ENCODE measurements at regions not wholly inside any gene's neighbourhood (a gene's known extent, or its start where the extent isn't known, plus 50 kb on each side); places are given as distances from the start of the nearest gene placed in this dataset.

DNA sequence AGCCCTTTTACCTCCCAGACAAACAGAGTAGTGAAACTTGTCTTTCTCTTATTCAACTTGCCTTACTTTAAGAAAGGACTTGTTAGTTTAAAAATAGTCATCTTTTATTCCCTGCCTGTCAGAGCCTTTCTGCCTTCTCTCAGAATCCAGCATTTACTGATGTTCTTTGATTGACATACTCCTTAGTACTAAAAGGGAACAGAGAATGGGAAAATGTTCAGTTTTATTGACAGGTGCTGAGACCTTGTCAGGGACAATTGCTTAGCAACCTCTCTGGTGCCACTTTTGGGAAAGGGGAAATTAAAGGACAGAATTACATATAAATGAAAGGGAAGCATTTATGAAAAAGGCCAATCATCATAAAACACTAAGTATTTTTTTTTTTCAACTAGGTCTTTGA lies 378.3 kb downstream of the PDCD6IP start:
- no peak overlapping the region for H3K4me3 ChIP-seq (ENCODE audit: low read depth, low read length)
- TF ChIP-seq, protein P1, sequence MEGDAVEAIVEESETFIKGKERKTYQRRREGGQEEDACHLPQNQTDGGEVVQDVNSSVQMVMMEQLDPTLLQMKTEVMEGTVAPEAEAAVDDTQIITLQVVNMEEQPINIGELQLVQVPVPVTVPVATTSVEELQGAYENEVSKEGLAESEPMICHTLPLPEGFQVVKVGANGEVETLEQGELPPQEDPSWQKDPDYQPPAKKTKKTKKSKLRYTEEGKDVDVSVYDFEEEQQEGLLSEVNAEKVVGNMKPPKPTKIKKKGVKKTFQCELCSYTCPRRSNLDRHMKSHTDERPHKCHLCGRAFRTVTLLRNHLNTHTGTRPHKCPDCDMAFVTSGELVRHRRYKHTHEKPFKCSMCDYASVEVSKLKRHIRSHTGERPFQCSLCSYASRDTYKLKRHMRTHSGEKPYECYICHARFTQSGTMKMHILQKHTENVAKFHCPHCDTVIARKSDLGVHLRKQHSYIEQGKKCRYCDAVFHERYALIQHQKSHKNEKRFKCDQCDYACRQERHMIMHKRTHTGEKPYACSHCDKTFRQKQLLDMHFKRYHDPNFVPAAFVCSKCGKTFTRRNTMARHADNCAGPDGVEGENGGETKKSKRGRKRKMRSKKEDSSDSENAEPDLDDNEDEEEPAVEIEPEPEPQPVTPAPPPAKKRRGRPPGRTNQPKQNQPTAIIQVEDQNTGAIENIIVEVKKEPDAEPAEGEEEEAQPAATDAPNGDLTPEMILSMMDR (IDR thresholded peaks at IDR 0.05; ENCODE audit: insufficient read depth, low read length, severe bottlenecking), result no peak
- H3K36me3 ChIP-seq (ENCODE audit: control insufficient read depth, insufficient read depth, low read length), result no peaks in the 10 kb centered on the region
- DNase-seq (ENCODE audit: low read depth) (no peak), FAIRE-seq (no peak)
- no peaks in the 10 kb centered on the region for H3K27me3 ChIP-seq (ENCODE audit: control insufficient read depth, insufficient read depth, low read length)

DNA sequence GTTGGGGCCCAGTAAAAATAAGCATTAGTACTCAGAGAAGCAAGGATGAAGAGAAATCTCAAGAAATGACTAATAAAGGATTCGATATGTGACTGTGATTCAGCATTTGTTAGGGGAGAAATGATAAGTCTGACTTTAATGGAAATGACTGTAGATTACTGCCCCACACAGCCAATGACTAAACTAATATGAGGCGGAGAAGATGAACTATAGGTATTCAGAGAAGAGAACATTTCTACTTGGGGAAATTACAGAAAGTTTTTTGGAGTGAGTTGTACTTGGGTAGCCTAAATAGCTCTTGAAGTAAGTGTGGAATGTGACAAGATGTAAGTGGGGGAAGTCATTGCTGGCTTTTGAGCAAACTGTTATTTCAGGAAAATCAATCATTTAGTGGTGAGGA lies 380.0 kb downstream of the PDCD6IP start:
- DNase-seq (ENCODE audit: low read depth) (no peak), FAIRE-seq (no peak)
- Histone ChIP-seq H3K27me3 (ENCODE audit: control insufficient read depth, insufficient read depth, low read length) (no peaks in the 10 kb centered on the region), H3K36me3 (ENCODE audit: control insufficient read depth, insufficient read depth, low read length) (no peaks in the 10 kb centered on the region), H3K4me3 (ENCODE audit: low read depth, low read length) (no peak overlapping the region)
- TF ChIP-seq, protein P1 (IDR thresholded peaks at IDR 0.05; ENCODE audit: insufficient read depth, low read length, severe bottlenecking), result no peak

DNA sequence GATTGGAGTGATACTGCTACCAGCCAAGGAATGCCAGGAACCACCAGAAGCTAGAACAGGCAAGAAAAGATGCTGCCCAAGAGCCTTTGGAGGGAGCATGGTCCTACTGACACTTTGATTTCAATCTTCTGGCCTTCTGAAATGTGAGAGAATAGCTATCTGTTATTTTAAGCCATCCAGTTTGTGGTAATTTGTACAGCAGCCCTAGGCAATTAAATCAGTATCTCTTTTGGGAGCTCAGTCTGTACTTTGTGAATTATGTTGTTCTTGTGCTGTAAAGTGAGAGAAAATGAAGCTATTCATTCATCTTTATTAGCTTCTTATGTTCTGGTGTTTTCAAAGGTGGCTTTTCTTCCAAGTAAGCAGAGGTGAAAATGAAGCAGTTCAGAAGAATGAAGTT lies 381.3 kb downstream of the PDCD6IP start:
- no peak for DNase-seq (ENCODE audit: low read depth)
- H3K27me3 ChIP-seq (ENCODE audit: control insufficient read depth, insufficient read depth, low read length), result no peaks in the 10 kb centered on the region
- no peak for FAIRE-seq
- H3K36me3 ChIP-seq (ENCODE audit: control insufficient read depth, insufficient read depth, low read length), result no peaks in the 10 kb centered on the region
- no peak overlapping the region for H3K4me3 ChIP-seq (ENCODE audit: low read depth, low read length)
- TF ChIP-seq, protein P1 (IDR thresholded peaks at IDR 0.05; ENCODE audit: insufficient read depth, low read length, severe bottlenecking), result no peak

DNA sequence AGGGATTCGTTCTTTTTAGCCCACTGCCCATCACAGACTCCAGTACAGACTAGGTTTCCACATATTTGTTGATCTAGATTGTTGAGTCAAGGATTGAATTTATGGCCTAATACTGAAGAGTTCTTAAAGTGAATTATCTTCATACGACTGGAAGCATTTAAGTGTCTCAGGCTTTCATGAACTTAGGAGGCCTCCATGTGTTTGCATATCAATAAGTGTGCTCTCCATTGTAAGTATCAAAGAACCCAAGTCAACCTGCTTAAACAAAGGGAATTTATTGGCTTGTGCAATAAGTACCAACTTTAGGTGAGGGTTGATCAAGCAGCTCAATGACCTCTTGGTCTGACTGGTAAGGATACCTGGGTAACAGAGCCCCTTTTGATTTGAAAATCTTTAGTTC lies 382.1 kb downstream of the PDCD6IP start:
- Histone ChIP-seq H3K4me3 (ENCODE audit: low read depth, low read length) (no peak overlapping the region), H3K27me3 (ENCODE audit: control insufficient read depth, insufficient read depth, low read length) (no peaks in the 10 kb centered on the region), H3K36me3 (ENCODE audit: control insufficient read depth, insufficient read depth, low read length) (no peaks in the 10 kb centered on the region)
- TF ChIP-seq, protein P1 (IDR thresholded peaks at IDR 0.05; ENCODE audit: insufficient read depth, low read length, severe bottlenecking), result no peak
- FAIRE-seq (no peak), DNase-seq (ENCODE audit: low read depth) (no peak)

DNA sequence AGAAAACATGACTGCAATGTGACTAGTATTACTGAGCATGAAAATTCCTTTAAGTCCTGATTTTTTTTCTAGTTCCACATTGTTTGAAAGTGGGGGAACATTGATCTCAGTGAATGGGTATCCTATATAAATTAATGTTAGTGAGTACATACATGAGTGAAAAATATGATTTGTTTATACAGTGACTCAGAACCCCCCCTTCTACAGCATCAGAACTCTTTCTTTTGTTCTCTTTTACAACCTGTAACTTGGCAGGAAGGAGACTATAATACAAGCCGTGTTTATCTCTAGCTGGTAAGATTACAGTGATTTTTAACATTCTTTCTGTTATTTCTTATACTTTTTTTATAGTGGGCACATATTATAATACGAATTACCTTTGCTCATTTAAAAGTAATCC lies 384.7 kb downstream of the PDCD6IP start:
- H3K4me3 ChIP-seq (ENCODE audit: low read depth, low read length), result no peak overlapping the region
- DNase-seq (ENCODE audit: low read depth), result no peak
- no peaks in the 10 kb centered on the region for H3K27me3 ChIP-seq (ENCODE audit: control insufficient read depth, insufficient read depth, low read length)
- FAIRE-seq, result no peak
- H3K36me3 ChIP-seq (ENCODE audit: control insufficient read depth, insufficient read depth, low read length), result no peaks in the 10 kb centered on the region
- TF ChIP-seq, protein P1 (IDR thresholded peaks at IDR 0.05; ENCODE audit: insufficient read depth, low read length, severe bottlenecking), result no peak

DNA sequence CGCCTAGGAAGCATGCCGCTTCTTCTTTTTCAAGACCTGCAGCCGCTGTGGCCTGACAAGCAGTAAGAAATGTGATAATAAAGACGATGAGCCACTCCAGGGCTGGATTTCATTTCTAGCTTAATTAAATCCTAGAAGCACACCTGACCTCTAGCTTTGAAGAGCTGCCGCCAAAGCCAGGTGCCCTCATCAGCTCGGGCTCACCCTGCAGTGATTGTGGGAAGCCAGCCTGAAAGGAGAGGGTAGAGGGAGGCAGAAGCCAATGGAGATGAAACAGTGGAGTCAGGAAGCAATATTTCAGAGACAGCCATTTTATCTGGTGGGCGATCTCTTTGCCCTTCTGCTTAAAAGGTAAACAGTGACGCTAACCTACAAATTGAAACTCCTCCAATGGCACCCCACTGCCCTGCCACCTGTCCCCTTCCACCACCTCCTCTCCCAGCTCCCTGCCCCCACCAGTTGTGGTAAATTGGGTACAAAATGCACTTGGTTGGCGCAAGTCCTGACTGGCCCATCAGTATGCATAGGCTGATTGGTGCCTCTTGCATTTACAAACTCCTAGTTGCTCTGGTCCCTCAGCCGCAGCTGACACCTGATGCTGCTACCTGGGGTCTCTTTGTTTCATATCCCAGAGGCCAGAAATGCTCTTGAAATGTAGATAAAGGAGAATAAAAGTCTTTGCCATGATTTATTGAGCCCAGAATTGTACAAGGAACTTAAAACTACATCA lies 385.3 kb downstream of the PDCD6IP start:
- Histone ChIP-seq H3K4me3 (ENCODE audit: low read depth, low read length) (no peak overlapping the region), H3K27me3 (ENCODE audit: control insufficient read depth, insufficient read depth, low read length) (no peaks in the 10 kb centered on the region), H3K36me3 (ENCODE audit: control insufficient read depth, insufficient read depth, low read length) (no peaks in the 10 kb centered on the region)
- DNase-seq (ENCODE audit: low read depth) (no peak), FAIRE-seq (no peak)
- TF ChIP-seq, protein P1 (IDR thresholded peaks at IDR 0.05; ENCODE audit: insufficient read depth, low read length, severe bottlenecking), result no peak
